ENCODE measurements at regions not wholly inside any gene's neighbourhood (a gene's known extent, or its start where the extent isn't known, plus 50 kb on each side); places are given as distances from the start of the nearest gene placed in this dataset.

DNA sequence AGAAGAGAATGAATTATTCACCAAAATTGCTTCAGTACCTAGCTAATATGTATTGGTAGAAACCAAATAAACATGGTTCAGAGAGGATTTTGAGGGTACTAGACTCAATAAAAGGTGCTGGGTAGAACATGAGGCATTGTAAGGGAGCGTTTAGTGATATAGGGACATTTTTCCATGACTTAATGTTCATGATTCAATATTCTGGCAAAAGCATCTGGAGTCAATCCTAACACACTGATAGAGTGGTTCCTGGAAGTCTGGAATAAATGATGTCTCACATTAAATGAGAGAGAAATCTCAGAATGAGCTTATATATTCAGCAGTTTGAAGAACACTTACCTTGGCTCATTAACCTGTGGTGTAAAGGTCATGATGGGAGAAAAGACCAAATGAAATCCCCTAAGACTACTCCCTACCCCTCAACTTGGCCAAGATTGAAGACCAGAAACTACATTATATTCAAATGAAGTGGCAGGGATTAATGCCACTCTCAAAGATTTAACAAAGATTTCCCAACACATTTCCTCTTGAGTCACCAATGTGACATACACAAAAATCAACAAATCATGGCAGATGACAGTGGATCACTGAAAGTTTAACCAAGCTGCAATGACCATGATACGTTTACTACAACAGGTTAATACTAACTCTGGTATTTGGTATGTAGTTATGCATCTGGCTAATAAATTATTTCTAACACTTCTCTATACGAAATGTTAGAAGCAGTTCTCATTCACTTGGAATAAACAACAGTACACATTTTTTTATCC is 309.5 kb downstream of the SATB2 start:
- TF ChIP-seq CTCF (IDR thresholded peaks at IDR 0.05 in 4 of 5, conservative IDR thresholded peaks at IDR 0.05 in 1 of 5): no peak
- no peak for TF ChIP-seq POLR2A (IDR thresholded peaks at IDR 0.05)

Data from gastrocnemius medialis (tissue), 4 donors.